GM18861 (cell line): ENCODE measurements at regions not wholly inside any gene's neighbourhood (a gene's known extent, or its start where the extent isn't known, plus 50 kb on each side); places are given as distances from the start of the nearest gene placed in this dataset.
"Not testable (repeated sequence)": the region's sequence is repeated elsewhere in the genome, so short reads cannot be mapped to it uniquely, and the experiment has no call there.

ENCODE experiments used
- ATAC-seq: cut with Tn5 transposase; IDR thresholded peaks from one replicate; pipeline ENCODE4 v1.9.1; 2021; ENCODE audit not compliant: unreplicated experiment

- no peak for ATAC-seq
Measured at GRCh38 chr12:29899212-29899931, 115.6 kb upstream of the TMTC1 start.

GRCh38 chr12:29895966-29896365 lies 112.2 kb upstream of the TMTC1 start:
- ATAC-seq, result no peak

GRCh38 chr12:29893002-29893401 lies 109.3 kb upstream of the TMTC1 start:
- no peak for ATAC-seq

- no peak for ATAC-seq
Measured at GRCh38 chr12:29891792-29892191, 108.0 kb upstream of the TMTC1 start.

- no peak for ATAC-seq
Measured at GRCh38 chr12:29889737-29890136, 106.0 kb upstream of the TMTC1 start.

- ATAC-seq, result no peak
Measured at GRCh38 chr12:29888777-29889176, 105.0 kb upstream of the TMTC1 start.

- not testable (repeated sequence) for ATAC-seq
Measured at GRCh38 chr12:29884957-29885356, 101.2 kb upstream of the TMTC1 start.

GRCh38 chr12:29883941-29884554 lies 100.3 kb upstream of the TMTC1 start:
- no peak for ATAC-seq

- ATAC-seq, result no peak
Measured at GRCh38 chr12:29883525-29883924, 99.8 kb upstream of the TMTC1 start.

- no peak for ATAC-seq
Measured at GRCh38 chr12:29882846-29883245, 99.1 kb upstream of the TMTC1 start.

- ATAC-seq, result no peak
Measured at GRCh38 chr12:29880987-29881386, 97.2 kb upstream of the TMTC1 start.

GRCh38 chr12:29879606-29880308 lies 96.0 kb upstream of the TMTC1 start:
- ATAC-seq, result no peak

GRCh38 chr12:29869946-29870345 lies 86.2 kb upstream of the TMTC1 start:
- ATAC-seq, result no peak

GRCh38 chr12:29867823-29868222 lies 84.1 kb upstream of the TMTC1 start:
- no peak for ATAC-seq

- ATAC-seq, result no peak
Measured at GRCh38 chr12:29863665-29864064, 79.9 kb upstream of the TMTC1 start.

- no peak for ATAC-seq
Measured at GRCh38 chr12:29858270-29858786, 74.6 kb upstream of the TMTC1 start.

GRCh38 chr12:29847246-29847645 lies 63.5 kb upstream of the TMTC1 start:
- no peak for ATAC-seq

- ATAC-seq, result no peak
Measured at GRCh38 chr12:29844667-29845066, 60.9 kb upstream of the TMTC1 start.

- no peak for ATAC-seq
Measured at GRCh38 chr12:29843036-29843435, 59.3 kb upstream of the TMTC1 start.

GRCh38 chr12:29838768-29839167 lies 55.0 kb upstream of the TMTC1 start:
- no peak for ATAC-seq
